Activated naive CD8-positive, alpha-beta T cell treated with anti-CD3 and anti-CD28 coated beads for 36 hours (primary cell): ENCODE measurements at regions not wholly inside any gene's neighbourhood (a gene's known extent, or its start where the extent isn't known, plus 50 kb on each side); places are given as distances from the start of the nearest gene placed in this dataset.
"Not testable (repeated sequence)": the region's sequence is repeated elsewhere in the genome, so short reads cannot be mapped to it uniquely, and the experiment has no call there.

Experiments used
- DNase-seq: peaks from one replicate; pipeline ENCODE4 v3.0.0; 2021
- H3K27ac Mint-ChIP-seq: one replicate; pipeline ENCODE4 v1.8.0; 2022; ENCODE audit warnings: mild to moderate bottlenecking, moderate library complexity, mixed read lengths
- H3K27me3 Mint-ChIP-seq: one replicate; pipeline ENCODE4 v1.8.0; 2022; ENCODE audit warnings: mild to moderate bottlenecking, mixed read lengths
- H3K36me3 Mint-ChIP-seq: one replicate; pipeline ENCODE4 v1.8.0; 2021; ENCODE audit warnings: mild to moderate bottlenecking, mixed read lengths
- H3K4me1 Mint-ChIP-seq: one replicate; pipeline ENCODE4 v1.8.0; 2021; ENCODE audit warnings: mixed read lengths
- H3K4me3 Mint-ChIP-seq: one replicate; pipeline ENCODE4 v1.8.0; 2022; ENCODE audit warnings: mild to moderate bottlenecking, moderate library complexity, mixed read lengths
- H3K9me3 Mint-ChIP-seq: one replicate; pipeline ENCODE4 v1.8.0; 2022; ENCODE audit warnings: mixed read lengths

- no peaks in the 10 kb centered on the region for H3K36me3 Mint-ChIP-seq
- no peaks in the 10 kb centered on the region for H3K9me3 Mint-ChIP-seq
- peaks cover 18% of the 10 kb centered on the region for H3K27me3 Mint-ChIP-seq
- H3K4me1 Mint-ChIP-seq = no peaks in the 10 kb centered on the region
- H3K27ac Mint-ChIP-seq = no peak overlapping the region
- H3K4me3 Mint-ChIP-seq = no peak overlapping the region
- DNase-seq = no peak
Measured at GRCh38 chrX:1885116-1885515, 270.3 kb downstream of the ASMT start.

GRCh38 chrX:1888305-1888704 is 273.4 kb downstream of the ASMT start:
- not testable (repeated sequence) for H3K4me1 Mint-ChIP-seq, H3K27ac Mint-ChIP-seq, DNase-seq, H3K9me3 Mint-ChIP-seq, H3K36me3 Mint-ChIP-seq, H3K4me3 Mint-ChIP-seq
- H3K27me3 Mint-ChIP-seq = peaks cover 14% of the 10 kb centered on the region

- Mint-ChIP-seq H3K9me3 (no peaks in the 10 kb centered on the region), H3K27ac (no peak overlapping the region), H3K4me1 (no peaks in the 10 kb centered on the region), H3K4me3 (no peak overlapping the region), H3K36me3 (no peaks in the 10 kb centered on the region), H3K27me3 (peaks cover 7% of the 10 kb centered on the region)
- DNase-seq = no peak
Measured at GRCh38 chrX:1894026-1894294, 279.1 kb downstream of the ASMT start.

- no peaks in the 10 kb centered on the region for H3K36me3 Mint-ChIP-seq
- DNase-seq = no peak
- H3K27me3 Mint-ChIP-seq = peaks cover 3% of the 10 kb centered on the region
- no peak overlapping the region for H3K27ac Mint-ChIP-seq
- H3K4me1 Mint-ChIP-seq = no peaks in the 10 kb centered on the region
- no peaks in the 10 kb centered on the region for H3K9me3 Mint-ChIP-seq
- H3K4me3 Mint-ChIP-seq = no peak overlapping the region
Measured at GRCh38 chrX:1894740-1895139, 279.9 kb downstream of the ASMT start.

- no peak for DNase-seq
- Mint-ChIP-seq H3K4me1 (no peaks in the 10 kb centered on the region), H3K9me3 (no peaks in the 10 kb centered on the region), H3K27me3 (peaks cover 3% of the 10 kb centered on the region), H3K4me3 (no peak overlapping the region), H3K27ac (no peak overlapping the region), H3K36me3 (no peaks in the 10 kb centered on the region)
Measured at GRCh38 chrX:1895583-1895982, 280.7 kb downstream of the ASMT start.

- no peaks in the 10 kb centered on the region for H3K27me3 Mint-ChIP-seq
- no peak overlapping the region for H3K4me3 Mint-ChIP-seq
- H3K36me3 Mint-ChIP-seq = no peaks in the 10 kb centered on the region
- no peaks in the 10 kb centered on the region for H3K4me1 Mint-ChIP-seq
- DNase-seq = no peak
- no peak overlapping the region for H3K27ac Mint-ChIP-seq
- no peaks in the 10 kb centered on the region for H3K9me3 Mint-ChIP-seq
Measured at GRCh38 chrX:1899841-1900240, 285.0 kb downstream of the ASMT start.

GRCh38 chrX:1902901-1903235 is 288.0 kb downstream of the ASMT start:
- no peak overlapping the region for H3K27ac Mint-ChIP-seq
- H3K4me1 Mint-ChIP-seq = no peaks in the 10 kb centered on the region
- H3K9me3 Mint-ChIP-seq = no peaks in the 10 kb centered on the region
- H3K36me3 Mint-ChIP-seq = no peaks in the 10 kb centered on the region
- no peak for DNase-seq
- H3K27me3 Mint-ChIP-seq = no peaks in the 10 kb centered on the region
- H3K4me3 Mint-ChIP-seq = no peak overlapping the region

- DNase-seq = no peak
- H3K9me3 Mint-ChIP-seq = no peaks in the 10 kb centered on the region
- H3K4me1 Mint-ChIP-seq = no peaks in the 10 kb centered on the region
- no peak overlapping the region for H3K4me3 Mint-ChIP-seq
- no peaks in the 10 kb centered on the region for H3K27me3 Mint-ChIP-seq
- no peak overlapping the region for H3K27ac Mint-ChIP-seq
- H3K36me3 Mint-ChIP-seq = no peaks in the 10 kb centered on the region
Measured at GRCh38 chrX:1903236-1903935, 288.5 kb downstream of the ASMT start.

- no peak overlapping the region for H3K4me3 Mint-ChIP-seq
- no peak overlapping the region for H3K27ac Mint-ChIP-seq
- H3K9me3 Mint-ChIP-seq = no peaks in the 10 kb centered on the region
- no peaks in the 10 kb centered on the region for H3K27me3 Mint-ChIP-seq
- H3K4me1 Mint-ChIP-seq = no peaks in the 10 kb centered on the region
- no peaks in the 10 kb centered on the region for H3K36me3 Mint-ChIP-seq
- DNase-seq = no peak
Measured at GRCh38 chrX:1904663-1905218, 289.9 kb downstream of the ASMT start.

GRCh38 chrX:1906028-1906427 is 291.2 kb downstream of the ASMT start:
- no peak overlapping the region for H3K4me3 Mint-ChIP-seq
- no peak for DNase-seq
- H3K36me3 Mint-ChIP-seq = no peaks in the 10 kb centered on the region
- no peak overlapping the region for H3K27ac Mint-ChIP-seq
- H3K9me3 Mint-ChIP-seq = no peaks in the 10 kb centered on the region
- H3K4me1 Mint-ChIP-seq = no peaks in the 10 kb centered on the region
- H3K27me3 Mint-ChIP-seq = peaks cover 7% of the 10 kb centered on the region

- DNase-seq, H3K36me3 Mint-ChIP-seq, H3K4me3 Mint-ChIP-seq, H3K4me1 Mint-ChIP-seq, H3K27ac Mint-ChIP-seq, H3K9me3 Mint-ChIP-seq: not testable (repeated sequence)
- H3K27me3 Mint-ChIP-seq = peaks cover 23% of the 10 kb centered on the region
Measured at GRCh38 chrX:1908996-1909395, 294.1 kb downstream of the ASMT start.

- peaks cover 25% of the 10 kb centered on the region for H3K27me3 Mint-ChIP-seq
- DNase-seq = no peak
- no peak overlapping the region for H3K4me3 Mint-ChIP-seq
- H3K4me1 Mint-ChIP-seq = no peaks in the 10 kb centered on the region
- H3K9me3 Mint-ChIP-seq = no peaks in the 10 kb centered on the region
- H3K36me3 Mint-ChIP-seq = peaks cover 1% of the 10 kb centered on the region
- H3K27ac Mint-ChIP-seq = no peak overlapping the region
Measured at GRCh38 chrX:1909419-1910206, 294.8 kb downstream of the ASMT start.

- DNase-seq = no peak
- no peaks in the 10 kb centered on the region for H3K4me1 Mint-ChIP-seq
Measured at GRCh38 chrX:1910207-1910470, 295.3 kb downstream of the ASMT start.

GRCh38 chrX:1911401-1912128 is 296.7 kb downstream of the ASMT start:
- no peak for DNase-seq
- no peaks in the 10 kb centered on the region for H3K9me3 Mint-ChIP-seq
- no peak overlapping the region for H3K4me3 Mint-ChIP-seq
- H3K27me3 Mint-ChIP-seq = peaks cover 33% of the 10 kb centered on the region
- H3K4me1 Mint-ChIP-seq = no peaks in the 10 kb centered on the region
- peaks cover 1% of the 10 kb centered on the region for H3K36me3 Mint-ChIP-seq
- H3K27ac Mint-ChIP-seq = no peak overlapping the region

More at GRCh38 chrX:1910207-1910470, 295.3 kb downstream of the ASMT start:
- no peaks in the 10 kb centered on the region for H3K9me3 Mint-ChIP-seq
- peaks cover 1% of the 10 kb centered on the region for H3K36me3 Mint-ChIP-seq
- peaks cover 30% of the 10 kb centered on the region for H3K27me3 Mint-ChIP-seq
- H3K4me3 Mint-ChIP-seq = no peak overlapping the region
- no peak overlapping the region for H3K27ac Mint-ChIP-seq

- H3K36me3 Mint-ChIP-seq = peaks cover 1% of the 10 kb centered on the region
Measured at GRCh38 chrX:1912193-1912592, 297.3 kb downstream of the ASMT start.

More at GRCh38 chrX:1912193-1912592, 297.3 kb downstream of the ASMT start:
- Mint-ChIP-seq H3K9me3 (no peaks in the 10 kb centered on the region), H3K4me3 (no peak overlapping the region), H3K4me1 (no peaks in the 10 kb centered on the region), H3K27me3 (peaks cover 33% of the 10 kb centered on the region), H3K27ac (no peak overlapping the region)
- DNase-seq = no peak
